ENCODE measurements at regions not wholly inside any gene's neighbourhood (a gene's known extent, or its start where the extent isn't known, plus 50 kb on each side); places are given as distances from the start of the nearest gene placed in this dataset.

DNA sequence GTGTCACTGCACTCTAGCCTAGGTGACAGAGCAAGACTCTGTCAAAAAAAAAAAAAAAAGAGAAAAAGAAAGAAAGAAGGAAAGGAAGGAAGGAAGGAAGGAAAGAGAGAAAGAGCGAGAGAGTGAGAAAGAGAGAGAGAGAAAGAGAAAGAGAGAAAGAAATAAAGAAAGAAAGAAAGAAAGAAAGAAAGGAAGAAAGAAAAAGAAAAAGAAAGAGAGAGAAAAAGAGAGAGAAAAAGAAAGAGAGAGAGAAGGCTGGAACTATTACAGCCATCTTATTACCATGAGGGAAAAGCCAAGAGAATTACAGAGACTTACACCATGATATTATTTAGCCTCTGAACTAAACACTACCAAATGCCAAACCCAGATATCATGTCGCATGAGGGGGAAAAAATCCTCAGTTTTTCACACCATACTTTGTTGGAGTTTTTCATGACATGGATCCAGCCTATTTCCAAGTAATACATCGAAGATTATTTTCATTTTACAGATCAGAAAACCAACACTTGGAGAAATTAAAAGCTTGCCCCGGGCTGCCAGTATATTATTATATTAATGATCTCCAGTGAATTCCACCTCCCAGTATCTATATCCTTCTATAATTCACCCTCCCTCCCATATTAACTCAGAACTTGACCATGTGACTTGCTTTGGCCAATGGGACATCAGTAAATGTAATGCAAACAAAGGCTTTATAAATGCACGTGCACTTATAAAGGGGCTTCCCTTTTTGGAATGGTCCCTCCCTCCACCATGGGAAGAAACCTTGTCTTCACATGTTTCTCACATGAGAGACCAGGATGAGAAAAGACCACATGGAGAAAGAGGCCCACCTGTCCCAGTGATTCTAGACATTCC, 148.6 kb downstream of the MIS18A start:
- Histone ChIP-seq H3K27ac (ENCODE audit: insufficient read length, low read depth, low read length) (no peak overlapping the region), H3K4me1 (ENCODE audit: insufficient read depth, low read length) (no peaks in the 10 kb centered on the region), H3K79me1 (ENCODE audit: insufficient read depth, low read depth, low read length, poor library complexity, severe bottlenecking) (no peaks in the 10 kb centered on the region), H3K18ac (ENCODE audit: insufficient read length, low read depth, low read length) (no peak overlapping the region), H3K9ac (ENCODE audit: extremely low read depth, insufficient read length, low read length) (no peak overlapping the region), H3T11ph (ENCODE audit: low read length) (no peak overlapping the region), H3K9me3 (ENCODE audit: control insufficient read depth, low read depth, low read length) (no peaks in the 10 kb centered on the region), H3K27me3 (ENCODE audit: insufficient read depth, low read length) (no peaks in the 10 kb centered on the region), H3K4ac (ENCODE audit: low read depth, low read length) (no peak overlapping the region), H2AFZ (ENCODE audit: low read length) (no peak overlapping the region), H4K20me1 (ENCODE audit: control insufficient read depth, insufficient read depth, insufficient read length) (no peaks in the 10 kb centered on the region), H3K23ac (ENCODE audit: insufficient read length, low read depth, low read length) (no peak overlapping the region), H2AK5ac (ENCODE audit: insufficient read length, low read length) (no peak overlapping the region), H2BK20ac (ENCODE audit: low read depth, low read length, poor library complexity, severe bottlenecking) (no peak overlapping the region), H3K4me2 (ENCODE audit: insufficient read depth, insufficient read length, low read length) (no peak overlapping the region), H3K79me2 (ENCODE audit: insufficient read depth, low read length) (no peaks in the 10 kb centered on the region), H3K23me2 (ENCODE audit: insufficient read length, low read depth, low read length, poor library complexity, severe bottlenecking) (no peaks in the 10 kb centered on the region), H3K14ac (ENCODE audit: insufficient read depth, low read length) (no peak overlapping the region), H2BK5ac (ENCODE audit: insufficient read length, low read length) (no peak overlapping the region), H2BK120ac (ENCODE audit: low read depth, low read length, poor library complexity, severe bottlenecking) (no peak overlapping the region), H2BK12ac (ENCODE audit: insufficient read length, low read depth, low read length) (no peak overlapping the region), H2BK15ac (ENCODE audit: low read depth, low read length) (no peak overlapping the region), H4K5ac (ENCODE audit: insufficient read length, low read depth, low read length) (no peak overlapping the region), H4K91ac (ENCODE audit: insufficient read length, low read depth, low read length) (no peak overlapping the region), H3K56ac (ENCODE audit: insufficient read length, low read depth, low read length) (no peak overlapping the region), H4K8ac (replicated peaks; ENCODE audit: insufficient read length, low read depth, low read length) (no peak overlapping the region)
- Mint-ChIP-seq H3K4me1 (peaks cover 4 to 10% of the 10 kb centered on the region in 2 experiments), H3K9me3 (peaks cover 3 to 8% of the 10 kb centered on the region in 2 experiments; a peak in 4 of 5 replicates), H3K4me3 (no peak overlapping the region), H3K36me3 (ENCODE audit: insufficient read depth in 1 of 3, low read depth in 3 of 3) (peaks cover 0 to 5% (median 0%) of the 10 kb centered on the region in 3 experiments; a peak in 1 of 7 replicates), H3K27ac (no peak overlapping the region), H3K27me3 (ENCODE audit: low read depth) (no peaks in the 10 kb centered on the region)
- TF ChIP-seq, protein P1, sequence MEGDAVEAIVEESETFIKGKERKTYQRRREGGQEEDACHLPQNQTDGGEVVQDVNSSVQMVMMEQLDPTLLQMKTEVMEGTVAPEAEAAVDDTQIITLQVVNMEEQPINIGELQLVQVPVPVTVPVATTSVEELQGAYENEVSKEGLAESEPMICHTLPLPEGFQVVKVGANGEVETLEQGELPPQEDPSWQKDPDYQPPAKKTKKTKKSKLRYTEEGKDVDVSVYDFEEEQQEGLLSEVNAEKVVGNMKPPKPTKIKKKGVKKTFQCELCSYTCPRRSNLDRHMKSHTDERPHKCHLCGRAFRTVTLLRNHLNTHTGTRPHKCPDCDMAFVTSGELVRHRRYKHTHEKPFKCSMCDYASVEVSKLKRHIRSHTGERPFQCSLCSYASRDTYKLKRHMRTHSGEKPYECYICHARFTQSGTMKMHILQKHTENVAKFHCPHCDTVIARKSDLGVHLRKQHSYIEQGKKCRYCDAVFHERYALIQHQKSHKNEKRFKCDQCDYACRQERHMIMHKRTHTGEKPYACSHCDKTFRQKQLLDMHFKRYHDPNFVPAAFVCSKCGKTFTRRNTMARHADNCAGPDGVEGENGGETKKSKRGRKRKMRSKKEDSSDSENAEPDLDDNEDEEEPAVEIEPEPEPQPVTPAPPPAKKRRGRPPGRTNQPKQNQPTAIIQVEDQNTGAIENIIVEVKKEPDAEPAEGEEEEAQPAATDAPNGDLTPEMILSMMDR (conservative IDR thresholded peaks at IDR 0.05) = no peak
- WGBS (ENCODE audit: extremely low coverage, insufficient read length, low lambda C conversion rate) = 100% methylated on average over 1 of the region's 5 CpGs
- no peak for DNase-seq
